GM12892 (cell line): ENCODE measurements at regions not wholly inside any gene's neighbourhood (a gene's known extent, or its start where the extent isn't known, plus 50 kb on each side); places are given as distances from the start of the nearest gene placed in this dataset.

Source experiments
- POLR2A ChIP-seq: IDR thresholded peaks from 2 replicates; pipeline ENCODE4 v1.6.1; 2011; ENCODE audit warnings: low read depth, low read length, control low read depth
- POLR2AphosphoS5 ChIP-seq: IDR thresholded peaks from 2 replicates; pipeline ENCODE4 v1.6.1; 2011; ENCODE audit warnings: low read depth, low read length, control low read depth

GRCh38 chr13:40171566-40171965 is 494.9 kb downstream of the FOXO1 start:
- TF ChIP-seq POLR2AphosphoS5 (no peak), POLR2A (no peak)
